NB4 (cell line): ENCODE measurements at regions not wholly inside any gene's neighbourhood (a gene's known extent, or its start where the extent isn't known, plus 50 kb on each side); places are given as distances from the start of the nearest gene placed in this dataset.

Source experiments
- CTCF ChIP-seq: IDR thresholded peaks from one replicate; pipeline ENCODE4 v1.5.1; 2012; ENCODE audit warnings: low read depth, low read length
- MYC ChIP-seq: IDR thresholded peaks from 2 replicates; pipeline ENCODE4 v1.6.1; 2011; ENCODE audit warnings: low read depth, low read length
- POLR2A ChIP-seq: IDR thresholded peaks from 2 replicates; pipeline ENCODE4 v1.6.1; 2011; ENCODE audit warnings: mild to moderate bottlenecking; ENCODE audit not compliant: insufficient read length; ENCODE audit errors: extremely low read depth

DNA sequence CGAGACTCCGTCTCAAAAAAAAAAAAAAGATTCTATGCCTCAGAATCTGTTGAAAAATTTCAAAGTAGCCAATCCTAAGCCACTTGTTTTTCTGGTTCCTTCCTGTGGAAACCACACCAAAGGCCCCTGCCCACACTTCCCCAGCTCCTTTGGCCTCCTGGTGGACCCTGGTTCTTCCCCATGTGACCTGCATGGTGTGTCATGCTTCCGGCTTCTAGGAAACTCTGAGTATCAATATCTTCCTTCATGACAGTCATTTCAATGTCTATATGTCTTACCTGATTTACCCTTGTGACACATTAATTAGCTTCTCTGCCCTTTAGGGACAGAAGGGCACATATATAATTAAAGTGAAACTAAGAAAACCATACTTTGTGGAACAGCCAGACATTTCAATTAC is 80.4 kb upstream of the GRB10 start:
- TF ChIP-seq CTCF, result no peak
- no peak for TF ChIP-seq POLR2A
- TF ChIP-seq MYC, result no peak
